HG02678 (cell line): ENCODE measurements at regions not wholly inside any gene's neighbourhood (a gene's known extent, or its start where the extent isn't known, plus 50 kb on each side); places are given as distances from the start of the nearest gene placed in this dataset.
"Not testable (repeated sequence)": the region's sequence is repeated elsewhere in the genome, so short reads cannot be mapped to it uniquely, and the experiment has no call there.

Source experiments
- ATAC-seq: cut with Tn5 transposase; IDR thresholded peaks from one replicate; pipeline ENCODE4 v1.9.1; 2021; ENCODE audit warnings: mild to moderate bottlenecking, moderate library complexity; ENCODE audit not compliant: unreplicated experiment

DNA sequence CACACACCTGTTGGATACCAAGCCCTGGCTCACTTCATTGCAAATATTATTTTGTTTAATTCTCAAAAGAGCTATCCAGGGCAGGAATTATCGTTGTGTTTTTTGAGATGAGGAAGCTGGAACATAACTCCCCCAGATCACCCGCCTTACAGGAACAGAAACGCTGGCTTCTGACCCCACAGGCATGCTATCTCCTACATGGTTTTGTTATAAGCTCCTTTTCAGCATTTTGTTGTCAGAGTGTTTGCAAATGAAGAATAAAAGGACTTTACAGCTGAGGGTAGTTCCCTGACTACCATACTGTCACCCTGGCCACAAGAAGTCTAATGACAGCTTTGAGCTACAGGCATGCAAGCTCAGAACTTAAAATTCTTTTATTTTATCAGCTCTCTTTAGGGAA is 62.0 kb upstream of the MRPS9 start:
- ATAC-seq, result no peak

DNA sequence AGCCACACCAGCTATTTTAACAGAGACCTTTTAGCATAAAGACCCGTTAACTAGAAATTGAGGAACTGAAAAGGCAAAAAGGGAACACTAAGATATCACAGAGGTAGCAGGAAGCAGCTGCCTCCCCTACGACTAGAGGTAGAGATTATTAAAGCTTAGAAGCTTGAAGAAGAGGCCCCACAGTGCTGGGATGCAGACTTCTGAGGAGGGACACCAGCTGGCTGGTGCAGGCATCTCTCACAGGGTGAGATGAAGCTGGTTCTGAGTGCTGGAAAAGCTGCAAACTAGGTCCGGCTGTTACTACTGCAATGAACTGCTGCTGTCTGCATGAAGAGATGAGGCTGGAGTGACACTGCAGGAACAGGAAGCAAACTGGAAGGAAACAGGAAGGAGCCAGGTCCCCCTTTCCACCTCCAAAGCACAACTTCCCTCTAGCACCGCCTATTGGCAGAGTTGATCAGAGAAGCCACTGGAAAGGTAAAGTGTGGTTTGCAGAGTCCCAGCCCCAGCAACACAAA is 61.2 kb upstream of the MRPS9 start:
- ATAC-seq, result peak; percentile 97

GRCh38 chr2:104977958-104978357 is 59.9 kb upstream of the MRPS9 start:
- ATAC-seq, result no peak

DNA sequence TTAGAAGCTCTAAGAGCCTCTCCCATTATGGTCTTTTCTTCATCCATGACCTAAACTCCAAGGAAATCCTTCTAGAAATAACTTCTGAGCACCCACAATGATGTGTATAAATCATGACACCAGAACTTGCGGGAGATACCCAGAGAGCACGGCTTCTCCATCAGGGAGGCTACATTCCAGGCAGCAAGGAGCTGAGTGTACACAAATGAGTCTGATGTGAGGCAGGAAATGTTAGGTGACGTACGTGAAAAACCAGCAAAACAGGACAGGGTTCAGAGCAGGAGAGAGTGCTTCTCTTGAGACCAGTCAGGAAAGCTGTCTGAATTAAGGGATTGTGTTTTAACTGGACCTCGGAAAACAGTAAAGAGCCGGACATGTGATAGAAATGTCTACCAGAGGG is 58.1 kb upstream of the MRPS9 start:
- not testable (repeated sequence) for ATAC-seq

- no peak for ATAC-seq
Observed at GRCh38 chr2:104982111-104982510, 55.8 kb upstream of the MRPS9 start.
